GM18861 (cell line): ENCODE measurements at regions not wholly inside any gene's neighbourhood (a gene's known extent, or its start where the extent isn't known, plus 50 kb on each side); places are given as distances from the start of the nearest gene placed in this dataset.
A peak's percentile ranks its signal among the peaks of the same experiment; 100 is the strongest.

Experiments
- ATAC-seq: cut with Tn5 transposase; IDR thresholded peaks from one replicate; pipeline ENCODE4 v1.9.1; 2021; ENCODE audit not compliant: unreplicated experiment

DNA sequence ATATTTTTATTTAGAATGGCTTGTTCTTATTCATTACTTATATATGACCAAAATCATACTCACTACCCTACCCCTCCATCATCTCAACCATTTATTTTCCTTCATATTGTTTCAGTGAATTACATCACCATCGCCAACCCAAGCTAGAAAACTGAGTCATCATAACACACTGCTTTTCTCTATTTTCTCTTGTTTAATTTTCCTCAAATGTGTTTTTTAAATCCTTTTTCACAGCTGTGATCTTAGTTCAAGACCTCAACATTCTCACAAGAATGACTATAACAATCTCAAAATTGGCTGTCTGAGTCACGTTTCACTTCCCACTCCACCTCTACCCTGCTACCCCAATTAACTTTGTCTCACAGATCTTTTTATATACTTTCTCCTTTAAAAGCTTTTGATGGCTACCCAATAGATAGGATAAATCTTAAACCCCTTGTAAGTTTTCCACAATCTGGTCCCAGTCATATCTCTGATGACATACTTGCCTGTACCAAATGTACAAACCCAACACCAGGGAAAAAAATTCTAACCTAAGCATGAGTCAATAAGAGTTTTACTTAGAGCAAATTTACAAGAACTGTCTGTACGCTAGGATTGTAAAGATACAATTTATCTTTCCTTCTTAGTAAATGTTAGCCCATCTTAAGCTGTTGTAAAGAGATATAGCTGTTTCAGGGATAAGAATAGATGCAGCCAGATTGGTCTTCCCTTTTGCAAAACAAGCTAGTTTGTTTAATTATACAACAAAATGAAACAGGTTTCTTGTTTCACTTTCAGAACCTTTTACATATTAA lies 635.1 kb upstream of the SLC39A10 start:
- peak; percentile 64 for ATAC-seq

DNA sequence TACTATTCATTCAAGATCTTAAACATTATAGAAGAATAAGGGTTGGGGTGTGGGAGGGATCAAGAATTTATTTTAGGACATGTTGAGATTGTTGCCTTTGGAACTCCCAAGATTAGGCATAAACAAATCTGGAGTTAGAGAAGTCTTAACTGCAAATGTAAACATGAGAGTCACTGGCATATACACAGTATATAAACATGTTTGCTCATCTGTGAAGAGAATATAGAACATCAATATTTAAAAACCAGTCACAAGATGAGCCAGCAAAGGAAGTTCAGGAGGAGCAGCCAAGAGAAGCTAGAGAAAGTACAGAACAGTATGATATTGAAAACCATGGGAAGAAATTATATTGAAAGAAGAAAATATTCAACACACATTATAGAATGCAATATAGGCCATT lies 638.6 kb upstream of the SLC39A10 start:
- ATAC-seq, result no peak

DNA sequence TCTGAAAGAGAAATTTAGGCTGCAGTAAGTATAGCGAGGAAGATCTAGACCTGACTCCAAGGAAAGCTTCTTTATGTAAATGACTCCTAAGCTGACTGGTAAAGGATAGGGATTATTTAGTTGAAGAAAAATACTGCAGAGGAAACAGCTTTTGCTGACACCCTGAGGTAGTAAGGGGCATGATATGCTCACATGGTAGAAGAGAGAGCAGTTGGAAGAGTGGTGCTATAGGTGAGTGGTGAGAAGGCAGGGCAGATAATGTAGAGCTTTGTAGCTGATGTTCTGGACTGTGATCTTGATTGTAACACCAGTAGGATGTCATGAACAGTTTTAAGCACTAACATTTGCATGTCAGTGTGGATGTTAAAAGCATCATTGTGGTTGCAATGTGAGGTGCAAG lies 639.1 kb upstream of the SLC39A10 start:
- no peak for ATAC-seq

DNA sequence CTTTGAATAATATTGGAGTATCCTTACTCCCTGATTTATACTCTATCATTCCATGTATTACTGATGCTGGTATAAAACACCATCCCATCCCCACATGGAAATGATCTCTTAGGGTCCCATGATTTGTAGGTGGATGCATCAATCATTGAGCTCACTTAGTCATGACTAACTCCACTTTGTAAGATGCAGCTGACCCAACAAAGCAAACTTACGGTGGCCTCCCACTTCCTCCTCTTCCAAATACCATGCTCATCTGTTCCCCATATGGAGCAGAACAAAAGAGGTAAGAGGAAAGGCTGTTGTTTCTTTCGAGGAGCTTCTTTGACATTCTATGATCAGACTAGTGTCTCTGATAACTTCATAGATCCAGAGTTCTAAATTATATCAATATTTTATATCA lies 640.2 kb upstream of the SLC39A10 start:
- no peak for ATAC-seq

DNA sequence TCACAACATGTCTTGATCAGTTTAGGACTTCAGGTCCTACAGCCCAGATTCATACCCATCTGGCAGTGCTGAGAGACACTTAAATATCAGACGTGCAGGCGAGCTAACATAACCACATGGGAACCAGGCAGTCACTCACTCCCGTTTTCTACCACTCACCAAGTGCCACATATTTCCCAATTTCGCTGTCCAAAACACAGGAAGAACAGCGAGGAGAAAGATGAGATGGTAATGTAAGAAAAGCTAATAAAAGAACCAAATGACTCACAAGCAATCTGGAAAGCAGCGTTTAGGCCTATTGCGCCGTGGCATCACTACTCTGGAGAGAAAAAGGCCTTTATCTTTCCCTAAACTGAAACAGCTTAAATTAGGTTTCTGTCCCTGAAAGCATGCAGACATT lies 647.8 kb upstream of the SLC39A10 start:
- no peak for ATAC-seq

DNA sequence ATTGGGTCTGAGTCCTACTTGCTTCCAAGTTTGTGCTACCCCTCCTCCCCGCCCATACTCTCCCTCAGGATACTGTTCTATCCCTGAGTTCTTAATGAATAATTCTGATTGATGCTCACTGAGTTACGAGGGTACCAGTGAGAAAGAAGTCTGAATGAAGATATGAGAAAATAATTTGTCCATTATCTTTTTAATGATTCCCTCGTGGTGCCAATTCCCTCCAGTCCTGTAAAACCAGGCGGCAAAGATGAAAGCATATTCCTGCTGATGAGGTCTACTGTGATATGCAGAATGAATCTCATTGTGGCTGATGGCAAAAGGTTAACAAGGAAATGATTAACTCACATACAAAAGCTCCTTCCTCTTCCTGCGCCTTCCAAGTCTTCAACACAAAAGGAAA lies 650.2 kb upstream of the SLC39A10 start:
- no peak for ATAC-seq

DNA sequence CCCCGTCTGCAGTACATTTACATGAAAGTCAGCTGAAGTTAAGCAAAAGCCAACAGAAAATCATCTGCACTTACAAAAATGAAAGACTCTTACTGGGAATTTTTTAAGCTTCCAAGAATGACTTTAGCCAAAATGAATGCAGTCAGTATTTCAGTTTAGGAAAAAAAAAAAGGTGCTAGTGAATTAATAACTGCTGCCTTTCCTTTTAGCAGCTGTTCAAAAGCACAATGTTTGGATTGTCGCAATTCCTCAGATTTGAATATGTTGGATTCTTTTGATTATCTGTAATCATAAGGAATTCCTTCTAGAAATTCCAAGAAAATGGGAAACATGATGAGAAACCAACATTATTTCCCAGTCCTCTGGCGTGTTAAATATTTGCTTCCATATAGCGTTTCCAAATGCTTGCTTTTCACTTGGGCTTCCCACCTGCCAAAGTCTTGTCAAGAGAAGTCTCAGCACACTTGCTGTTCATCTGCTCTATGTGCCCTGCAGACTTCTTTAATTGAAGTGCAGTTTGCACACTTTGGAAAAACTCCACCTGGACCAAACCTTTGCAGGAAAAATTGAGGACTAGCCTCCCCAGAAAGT lies 653.0 kb upstream of the SLC39A10 start:
- no peak for ATAC-seq

DNA sequence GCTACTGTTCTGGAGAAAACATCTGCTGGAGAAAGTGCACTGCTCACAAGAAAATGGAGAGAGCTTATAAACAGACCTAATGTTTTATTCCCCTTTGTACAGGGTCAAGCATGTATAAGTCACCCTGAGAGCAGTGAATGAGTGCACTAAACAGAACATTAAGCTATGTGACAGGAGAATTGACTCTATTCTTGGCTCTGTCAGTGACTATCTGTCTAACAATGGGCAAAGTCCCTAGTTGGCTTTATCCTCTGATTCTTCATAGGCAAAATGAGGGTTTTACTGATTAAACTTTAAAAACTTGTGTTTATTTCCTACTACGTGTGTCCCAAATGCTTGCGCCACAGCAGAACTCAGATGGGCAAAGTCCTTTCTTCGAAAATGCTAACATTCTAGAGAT lies 655.1 kb upstream of the SLC39A10 start:
- ATAC-seq, result no peak

DNA sequence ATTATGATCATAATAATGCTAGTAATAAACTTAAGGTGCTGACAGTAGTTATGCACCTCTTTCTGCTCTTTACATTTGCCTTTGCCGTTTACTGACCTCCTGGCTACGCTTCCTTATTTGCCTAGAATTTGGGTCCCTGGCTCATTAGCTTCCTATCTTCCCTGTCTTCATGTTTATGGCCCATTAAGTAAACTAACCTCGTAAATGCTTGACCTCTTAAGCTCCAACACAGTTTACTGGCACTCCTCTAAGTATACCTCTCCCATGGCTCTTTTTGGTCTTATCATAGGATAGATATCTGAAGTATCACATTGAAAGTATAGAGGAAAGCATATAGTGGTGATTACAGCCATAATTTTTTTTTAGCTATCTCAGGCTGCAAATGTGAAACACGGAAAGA lies 657.3 kb upstream of the SLC39A10 start:
- ATAC-seq, result no peak

DNA sequence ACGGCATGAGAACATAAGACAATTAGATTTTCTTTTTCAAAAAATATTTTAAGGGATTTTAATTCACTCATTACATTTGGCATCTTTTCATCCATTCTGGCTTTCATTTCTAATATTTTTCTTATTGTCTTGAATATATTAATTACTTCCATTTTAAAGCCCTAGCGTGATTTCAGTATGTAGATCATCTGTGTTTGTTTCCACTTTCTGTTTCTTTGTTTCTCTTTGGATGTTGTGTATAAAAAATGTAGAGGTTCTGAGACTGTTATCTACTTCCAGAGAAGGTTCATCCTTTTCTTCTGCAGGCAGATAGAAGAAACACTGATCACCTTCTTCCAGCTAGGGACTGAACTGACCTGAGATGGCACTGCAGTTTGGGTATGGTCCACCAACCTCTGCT lies 664.4 kb upstream of the SLC39A10 start:
- no peak for ATAC-seq

DNA sequence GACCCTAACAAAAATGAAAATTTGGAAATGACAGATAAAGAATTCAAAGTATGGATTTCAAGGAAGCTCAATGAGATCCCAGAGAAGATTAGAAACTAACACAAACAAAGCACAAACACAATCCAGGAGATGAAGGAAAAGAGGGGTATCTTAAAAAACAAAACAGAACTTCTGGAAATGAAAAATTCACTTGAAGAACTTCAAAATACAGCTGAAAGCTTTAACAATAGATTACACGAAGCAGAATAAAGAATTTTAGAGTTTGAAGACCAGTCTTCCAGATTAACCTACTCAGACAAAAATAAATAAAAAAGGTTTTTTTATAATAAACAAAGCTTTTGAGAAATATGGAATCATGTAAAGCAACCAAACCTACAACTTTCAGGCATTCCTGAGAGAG lies 671.8 kb upstream of the SLC39A10 start:
- ATAC-seq, result no peak

DNA sequence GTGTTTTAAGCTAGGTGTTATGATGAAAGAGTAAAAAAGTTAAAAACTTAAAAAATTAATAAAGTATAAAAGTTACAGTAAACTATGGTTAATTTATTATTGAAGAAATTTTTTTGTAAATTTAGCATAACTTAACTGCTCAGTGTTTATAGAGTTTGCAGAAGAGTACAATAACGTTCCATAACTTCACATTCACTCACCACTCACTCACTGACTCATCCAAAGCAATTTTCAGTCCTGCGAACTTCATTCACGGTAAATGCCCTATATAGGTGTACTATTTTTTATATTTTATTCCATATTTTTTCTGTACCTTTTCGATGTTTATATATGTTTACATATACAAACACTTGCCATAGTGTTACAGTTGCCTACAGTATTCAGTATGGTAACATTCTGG lies 694.8 kb upstream of the SLC39A10 start:
- no peak for ATAC-seq

DNA sequence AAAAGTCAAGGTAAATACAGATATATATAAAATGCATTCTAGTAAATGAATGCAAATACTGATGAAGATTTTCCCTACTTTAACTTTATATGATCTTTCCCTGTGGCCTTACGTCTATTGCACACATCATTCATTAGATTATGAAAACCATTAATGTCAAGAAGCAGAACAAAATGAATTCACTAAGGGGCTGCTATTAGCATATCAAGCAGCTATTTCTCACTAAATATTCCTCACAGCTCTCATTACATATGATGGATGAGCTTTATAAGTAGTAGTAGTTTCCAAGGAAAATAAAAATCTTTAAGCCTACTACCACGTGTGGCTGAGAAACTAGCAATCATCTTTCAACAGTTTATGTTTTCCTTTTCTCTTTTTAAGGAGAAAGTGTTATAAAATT lies 702.8 kb upstream of the SLC39A10 start:
- no peak for ATAC-seq

DNA sequence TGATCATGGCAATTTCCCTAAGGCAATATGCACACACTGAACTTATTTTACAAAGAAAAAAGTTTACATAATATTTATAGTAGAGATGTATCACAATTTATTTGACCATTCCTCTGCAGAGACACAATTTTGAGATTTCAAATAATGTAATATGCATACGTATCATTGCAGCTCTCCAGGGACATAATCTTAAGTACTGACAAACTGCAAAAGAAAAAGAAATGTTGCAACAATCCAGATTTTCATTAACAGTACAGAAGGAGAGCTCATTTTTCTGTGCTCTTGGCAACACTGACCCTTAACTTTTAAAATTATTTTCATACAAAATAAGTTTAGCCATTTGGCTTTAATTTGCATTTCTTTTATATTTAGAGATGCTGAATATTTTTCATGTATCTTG lies 710.2 kb upstream of the SLC39A10 start:
- no peak for ATAC-seq

DNA sequence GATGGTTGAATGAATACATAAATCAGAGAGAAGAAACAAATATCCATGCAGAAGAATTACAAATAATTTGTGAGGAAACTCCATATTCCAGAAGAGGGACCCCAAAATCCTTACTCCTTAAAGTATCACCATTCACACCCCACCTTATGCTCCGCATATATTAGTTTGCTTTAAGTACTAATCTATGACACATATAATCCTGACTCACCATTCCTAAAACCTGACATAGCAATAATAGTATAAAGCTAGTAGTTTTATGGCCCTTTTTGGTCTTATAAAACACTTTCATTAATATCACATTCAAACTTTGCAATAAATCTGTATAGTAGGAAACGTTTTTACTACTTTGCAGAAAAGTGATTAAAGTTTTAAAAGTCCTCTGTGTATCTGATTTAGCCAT lies 719.0 kb upstream of the SLC39A10 start:
- no peak for ATAC-seq

DNA sequence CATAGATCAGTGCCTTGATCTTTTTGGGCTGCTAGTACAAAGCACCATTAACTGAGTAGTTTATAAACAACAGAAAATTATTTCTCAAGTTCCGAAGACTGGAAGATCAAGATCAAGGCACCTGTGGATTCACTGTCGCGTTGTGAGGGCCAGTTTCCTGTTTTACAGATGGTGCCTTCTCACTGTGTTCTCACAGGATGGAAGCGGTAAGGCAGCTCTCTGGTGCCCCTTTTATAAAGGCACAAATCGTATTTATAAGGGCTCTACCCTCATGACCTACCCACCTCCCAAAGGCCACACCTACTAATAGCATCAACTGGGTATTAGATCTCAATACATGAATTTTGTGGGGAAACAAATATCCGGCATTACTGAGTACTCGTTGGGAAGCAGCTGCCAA lies 729.5 kb upstream of the SLC39A10 start:
- no peak for ATAC-seq

DNA sequence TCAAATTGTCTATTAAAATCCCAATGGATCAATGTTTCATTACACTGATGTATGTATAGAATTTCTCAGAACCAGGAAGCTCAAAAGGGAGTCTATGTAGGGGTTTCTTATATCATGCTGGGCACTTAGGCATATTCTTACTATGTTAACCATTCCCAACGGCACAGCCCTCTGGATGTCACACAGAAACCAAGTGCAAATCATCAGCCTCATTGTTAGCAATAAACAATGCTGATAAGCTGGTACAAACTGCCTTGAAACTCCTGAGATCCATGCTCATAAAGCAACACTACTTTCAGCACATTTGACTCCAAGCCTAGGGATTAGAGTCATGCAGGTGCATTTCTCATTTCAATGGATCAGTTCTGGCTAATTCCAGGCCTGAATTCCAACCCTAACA lies 730.2 kb upstream of the SLC39A10 start:
- ATAC-seq, result no peak

DNA sequence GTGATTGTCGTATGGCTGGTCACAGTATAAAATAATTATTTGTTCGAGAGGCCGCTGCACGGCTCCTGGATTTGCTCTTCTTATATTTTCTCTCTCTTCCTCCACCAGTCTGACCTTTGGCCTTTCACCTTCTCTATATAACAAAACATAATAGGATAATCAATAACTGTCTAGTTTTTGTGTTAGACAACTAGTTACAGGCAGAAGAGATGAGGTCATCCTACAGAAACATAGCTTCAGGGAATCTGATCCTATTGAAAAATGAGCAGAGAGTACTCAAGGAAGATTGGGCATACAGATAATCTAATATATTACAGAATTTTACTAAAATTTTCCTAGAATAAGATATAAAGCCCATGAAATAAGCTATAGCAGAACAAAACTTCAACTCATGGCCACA lies 731.3 kb upstream of the SLC39A10 start:
- no peak for ATAC-seq

DNA sequence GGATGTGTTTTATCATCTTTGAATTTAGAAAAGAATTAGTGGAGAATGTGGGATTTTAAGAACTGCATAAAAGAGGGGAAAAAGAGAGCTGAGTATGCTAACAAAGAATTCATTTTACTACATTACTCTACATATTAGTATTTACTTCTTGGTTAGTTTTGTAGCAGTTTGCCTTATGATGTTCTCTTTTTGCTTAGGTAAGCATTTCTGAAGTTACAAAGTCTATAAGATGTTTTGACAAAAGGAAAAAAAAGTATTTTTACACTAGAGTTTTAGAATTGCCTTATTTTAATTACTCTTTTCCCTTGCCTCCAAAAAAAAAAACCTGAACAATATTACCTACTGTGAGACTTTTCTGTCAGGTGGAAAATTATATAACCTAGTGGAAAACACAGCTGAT lies 739.5 kb upstream of the SLC39A10 start:
- ATAC-seq, result no peak

DNA sequence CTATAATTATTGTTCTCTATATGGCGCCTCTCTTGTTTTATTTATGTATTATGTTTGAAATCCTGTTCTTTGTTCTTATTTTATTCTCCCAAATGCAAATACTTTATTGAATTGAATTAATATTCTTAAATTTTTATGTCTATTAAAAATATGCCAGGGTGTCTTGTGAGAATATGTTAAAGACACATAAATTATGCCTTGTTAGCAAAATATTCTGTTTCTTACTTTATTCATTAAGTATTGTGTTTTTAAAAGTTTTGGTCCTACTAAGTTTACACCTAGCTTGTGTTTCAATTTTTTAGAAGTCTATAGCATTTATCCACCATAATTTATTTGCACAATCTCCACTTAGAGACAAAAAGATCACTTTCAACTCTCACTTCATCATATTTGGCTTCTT lies 741.5 kb upstream of the SLC39A10 start:
- ATAC-seq, result no peak

DNA sequence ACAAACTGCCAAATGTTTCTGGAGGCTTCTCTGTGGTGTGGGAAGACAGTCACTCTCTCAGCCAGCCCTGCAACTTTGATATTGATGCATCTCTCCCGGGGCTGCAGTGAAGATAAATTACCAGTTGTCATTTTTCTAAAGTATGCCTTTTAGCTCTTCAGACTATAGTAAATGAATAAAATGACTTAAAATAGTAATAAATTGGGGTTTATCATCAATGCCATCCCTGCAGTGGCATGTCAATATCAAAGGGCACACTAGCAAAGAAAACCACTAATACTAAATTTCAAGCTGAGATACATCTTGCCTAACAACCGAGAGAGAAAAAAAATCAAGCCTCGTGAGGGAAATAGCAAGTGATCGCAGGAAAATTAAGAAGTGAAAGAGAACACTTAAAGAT lies 749.5 kb upstream of the SLC39A10 start:
- no peak for ATAC-seq

DNA sequence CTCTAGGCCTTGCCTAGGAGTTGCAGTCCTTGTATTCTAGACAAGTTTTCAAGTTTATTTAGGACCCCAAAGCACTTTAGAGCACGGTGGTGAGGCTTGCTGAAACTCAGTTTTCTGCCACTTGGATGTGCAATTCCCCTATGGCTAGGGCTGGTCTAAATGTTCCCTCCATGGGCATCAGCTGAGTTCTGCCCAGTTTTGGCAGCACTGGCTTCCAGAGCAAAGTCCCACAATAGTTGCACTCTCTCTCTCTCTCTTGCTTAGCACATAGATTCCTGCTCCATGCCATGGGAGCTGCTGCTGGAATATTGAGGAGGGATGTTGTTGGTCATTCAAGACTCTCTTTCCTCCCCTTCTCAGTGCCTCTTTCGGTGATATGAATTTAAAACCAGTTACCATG lies 760.2 kb upstream of the SLC39A10 start:
- no peak for ATAC-seq

DNA sequence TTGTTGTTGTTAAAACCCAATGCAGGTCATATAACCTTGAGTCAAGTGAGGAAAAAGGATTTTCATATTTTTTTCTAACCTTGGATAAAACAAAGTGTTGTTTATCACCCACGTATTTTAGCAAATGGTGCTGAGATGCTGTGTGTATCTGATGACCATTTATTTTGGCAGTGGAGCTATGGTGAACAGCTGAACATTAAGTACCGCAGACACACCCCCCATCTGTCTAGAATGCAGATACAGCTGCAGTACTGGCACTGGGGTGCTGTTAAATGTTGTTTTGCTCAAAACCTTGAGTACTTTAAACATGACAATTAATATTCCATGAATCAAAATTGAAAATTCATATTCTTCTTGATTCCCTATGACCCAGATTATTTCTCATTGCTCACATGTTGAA lies 773.3 kb upstream of the SLC39A10 start:
- ATAC-seq, result no peak
